ENCODE measurements at regions not wholly inside any gene's neighbourhood (a gene's known extent, or its start where the extent isn't known, plus 50 kb on each side); places are given as distances from the start of the nearest gene placed in this dataset.

GRCh38 chr5:99906776-99907175 is 628.4 kb upstream of the FAM174A start:
- ATAC-seq (no peak), DNase-seq (no peak)
- BruUV-seq (replicated peaks) = no TSS peak
- TF ChIP-seq CTCF (conservative IDR thresholded peaks at IDR 0.05; ENCODE audit: low read depth, low read length) (no peak), EZH2 (IDR thresholded peaks at IDR 0.05; ENCODE audit: low read length, unreplicated experiment) (no peak), EZH2phosphoT487 (IDR thresholded peaks at IDR 0.05; ENCODE audit: borderline replicate concordance, low read length) (no peak)
- no peaks in the 10 kb centered on the region for H3F3A ChIP-seq (ENCODE audit: low read length, unreplicated experiment)
- no peak overlapping the region for H3K27ac ChIP-seq (ENCODE audit: low read length)
- ChIA-PET POLR2A (ENCODE audit: unreplicated experiment) (no interaction called here), CTCF (no interaction called here)
- H3K4me1 ChIP-seq (ENCODE audit: insufficient read depth, low read length) = no peaks in the 10 kb centered on the region
- no peak overlapping the region for H3K4me3 ChIP-seq (ENCODE audit: low read length)
- no peak overlapping the region for H3K4me2 ChIP-seq (ENCODE audit: low read length)
- H3K36me3 ChIP-seq (ENCODE audit: low read depth, low read length) = no peaks in the 10 kb centered on the region
- intact Hi-C loops (cut with micrococcal nuclease) = no loop called here
- no peaks in the 10 kb centered on the region for H3K79me2 ChIP-seq (ENCODE audit: low read length)
- no peaks in the 10 kb centered on the region for H3K9me2 ChIP-seq (replicated peaks; ENCODE audit: low read length)
- H3K27me3 ChIP-seq (ENCODE audit: low read length) = no peaks in the 10 kb centered on the region
- H4K20me1 ChIP-seq (ENCODE audit: low read length) = no peaks in the 10 kb centered on the region
- H2AFZ ChIP-seq (ENCODE audit: low read length) = no peak overlapping the region
- H3K9me3 ChIP-seq (ENCODE audit: low read length) = no peaks in the 10 kb centered on the region
- no peak overlapping the region for H3K9ac ChIP-seq (ENCODE audit: low read length)

GRCh38 chr5:99901972-99902371 is 633.2 kb upstream of the FAM174A start:
- intact Hi-C loops (cut with micrococcal nuclease) = loop anchor here (5.0 kb wide), 1 partner anchor 280 kb away; no protein-coding TSS in a partner anchor
- POLR2A ChIA-PET (ENCODE audit: unreplicated experiment) = no interaction called here
- BruUV-seq (replicated peaks) = no TSS peak

More at GRCh38 chr5:99901972-99902371, 633.2 kb upstream of the FAM174A start:
- H3K36me3 ChIP-seq (ENCODE audit: low read depth, low read length) = no peaks in the 10 kb centered on the region
- no peak overlapping the region for H3K9ac ChIP-seq (ENCODE audit: low read length)
- peaks cover 6% of the 10 kb centered on the region for H3F3A ChIP-seq (ENCODE audit: low read length, unreplicated experiment)
- peaks cover 4% of the 10 kb centered on the region; the same call in 1 of the 2 replicates for H4K20me1 ChIP-seq (ENCODE audit: low read length)
- no peak overlapping the region for H2AFZ ChIP-seq (ENCODE audit: low read length)
- TF ChIP-seq CTCF (conservative IDR thresholded peaks at IDR 0.05; ENCODE audit: low read depth, low read length) = no peak
- TF ChIP-seq EZH2 (IDR thresholded peaks at IDR 0.05; ENCODE audit: low read length, unreplicated experiment) = no peak
- no peak for TF ChIP-seq EZH2phosphoT487 (IDR thresholded peaks at IDR 0.05; ENCODE audit: borderline replicate concordance, low read length)
- ATAC-seq (no peak), DNase-seq (no peak)
- no peaks in the 10 kb centered on the region for H3K79me2 ChIP-seq (ENCODE audit: low read length)
- H3K9me2 ChIP-seq (replicated peaks; ENCODE audit: low read length) = no peaks in the 10 kb centered on the region
- no peaks in the 10 kb centered on the region for H3K27me3 ChIP-seq (ENCODE audit: low read length)
- no peak overlapping the region for H3K27ac ChIP-seq (ENCODE audit: low read length)
- CTCF ChIA-PET = no interaction called here
- no peak overlapping the region for H3K4me3 ChIP-seq (ENCODE audit: low read length)
- peaks cover 21% of the 10 kb centered on the region for H3K4me1 ChIP-seq (ENCODE audit: insufficient read depth, low read length)
- H3K4me2 ChIP-seq (ENCODE audit: low read length) = no peak overlapping the region
- H3K9me3 ChIP-seq (ENCODE audit: low read length) = no peaks in the 10 kb centered on the region

Data from PC-3 (cell line).